WTC11 (cell line): ENCODE measurements at regions not wholly inside any gene's neighbourhood (a gene's known extent, or its start where the extent isn't known, plus 50 kb on each side); places are given as distances from the start of the nearest gene placed in this dataset.

ENCODE experiments used
- CBFB ChIP-seq: sonication (generic); formaldehyde crosslinking; IDR thresholded peaks from 2 replicates; pipeline ENCODE4 v1.8.1; 2022; ENCODE audit warnings: mild to moderate bottlenecking, low read depth, missing genetic modification reagents
- CTCF ChIP-seq: fragments of 200-600 bp; IDR thresholded peaks from 2 replicates; pipeline ENCODE4 v1.8.0; 2022; ENCODE audit warnings: antibody characterized with exemption
- ESRRA ChIP-seq: sonication (generic); formaldehyde crosslinking; IDR thresholded peaks from 2 replicates; pipeline ENCODE4 v1.8.1; 2022; ENCODE audit warnings: mild to moderate bottlenecking, missing genetic modification reagents, borderline replicate concordance
- NR1H2 ChIP-seq: sonication (generic); formaldehyde crosslinking; IDR thresholded peaks from 2 replicates; pipeline ENCODE4 v1.9.0; 2021; ENCODE audit warnings: mild to moderate bottlenecking, moderate library complexity, missing genetic modification reagents
- RORB ChIP-seq: fragments of 250-450 bp; sonication (Bioruptor Pico); IDR thresholded peaks from 2 replicates; pipeline ENCODE4 v1.9.0; 2021; ENCODE audit warnings: mild to moderate bottlenecking
- SOX15 ChIP-seq: fragments of 250-450 bp; sonication (Bioruptor Pico); IDR thresholded peaks from 2 replicates; pipeline ENCODE4 v1.9.0; 2021; ENCODE audit warnings: mild to moderate bottlenecking
- USF1 ChIP-seq: sonication (generic); formaldehyde crosslinking; IDR thresholded peaks from 2 replicates; pipeline ENCODE4 v1.8.0; 2022; ENCODE audit warnings: mild to moderate bottlenecking, missing genetic modification reagents
- ZMAT4 ChIP-seq: fragments of 250-450 bp; sonication (Bioruptor Pico); IDR thresholded peaks from 2 replicates; pipeline ENCODE4 v1.9.0; 2021; ENCODE audit warnings: mild to moderate bottlenecking

- TF ChIP-seq ZMAT4 (no peak), CTCF (no peak), ESRRA (CRISPR knock-in tag) (no peak), CBFB (no peak), USF1 (no peak), RORB (CRISPR knock-in tag) (no peak), SOX15 (CRISPR knock-in tag) (no peak), NR1H2 (CRISPR knock-in tag) (no peak)
Observed at GRCh38 chr1:81690676-81691453, 109.9 kb upstream of the ADGRL2 start.
